Vagina (tissue), 2 donors: ENCODE measurements at regions not wholly inside any gene's neighbourhood (a gene's known extent, or its start where the extent isn't known, plus 50 kb on each side); places are given as distances from the start of the nearest gene placed in this dataset.

Source experiments
- POLR2A ChIP-seq, 2 donors: fragments of 450-650 bp; IDR thresholded peaks; one replicate each; pipeline ENCODE4 v1.6.1; 2017; ENCODE audit warnings: antibody characterized with exemption in 2 of 2, mild to moderate bottlenecking in 2 of 2, moderate library complexity in 2 of 2
- TF ChIP-seq, protein P1 (sequence below), 3 experiments: fragments of 450-650 bp in 2 of 3; fragments of 200-600 bp in 1 of 3; sonication (generic) in 1 of 3; IDR thresholded peaks; one replicate each; pipeline ENCODE4 v1.5.1; 2017 to 2019; ENCODE audit warnings: antibody characterized with exemption in 3 of 3, mild to moderate bottlenecking in 2 of 3, moderate library complexity in 2 of 3

GRCh38 chr10:43879742-43880141 lies 231.1 kb upstream of the ZNF32 start:
- TF ChIP-seq, protein P1, sequence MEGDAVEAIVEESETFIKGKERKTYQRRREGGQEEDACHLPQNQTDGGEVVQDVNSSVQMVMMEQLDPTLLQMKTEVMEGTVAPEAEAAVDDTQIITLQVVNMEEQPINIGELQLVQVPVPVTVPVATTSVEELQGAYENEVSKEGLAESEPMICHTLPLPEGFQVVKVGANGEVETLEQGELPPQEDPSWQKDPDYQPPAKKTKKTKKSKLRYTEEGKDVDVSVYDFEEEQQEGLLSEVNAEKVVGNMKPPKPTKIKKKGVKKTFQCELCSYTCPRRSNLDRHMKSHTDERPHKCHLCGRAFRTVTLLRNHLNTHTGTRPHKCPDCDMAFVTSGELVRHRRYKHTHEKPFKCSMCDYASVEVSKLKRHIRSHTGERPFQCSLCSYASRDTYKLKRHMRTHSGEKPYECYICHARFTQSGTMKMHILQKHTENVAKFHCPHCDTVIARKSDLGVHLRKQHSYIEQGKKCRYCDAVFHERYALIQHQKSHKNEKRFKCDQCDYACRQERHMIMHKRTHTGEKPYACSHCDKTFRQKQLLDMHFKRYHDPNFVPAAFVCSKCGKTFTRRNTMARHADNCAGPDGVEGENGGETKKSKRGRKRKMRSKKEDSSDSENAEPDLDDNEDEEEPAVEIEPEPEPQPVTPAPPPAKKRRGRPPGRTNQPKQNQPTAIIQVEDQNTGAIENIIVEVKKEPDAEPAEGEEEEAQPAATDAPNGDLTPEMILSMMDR (IDR thresholded peaks at IDR 0.05) = no peak
- no peak for TF ChIP-seq POLR2A (IDR thresholded peaks at IDR 0.05)
